ENCODE measurements at regions not wholly inside any gene's neighbourhood (a gene's known extent, or its start where the extent isn't known, plus 50 kb on each side); places are given as distances from the start of the nearest gene placed in this dataset.

GRCh38 chr15:67955252-67955651 lies 98.9 kb upstream of the PIAS1 start:
- TF ChIP-seq CTCF (tag by site-specific recombination; IDR thresholded peaks at IDR 0.05): no peak
- TF ChIP-seq ZNF692 (tag by site-specific recombination; IDR thresholded peaks at IDR 0.05): no peak
- no peak for TF ChIP-seq ATF2 (tag by site-specific recombination; IDR thresholded peaks at IDR 0.05; ENCODE audit: low read depth)
- TF ChIP-seq ZNF366 (tag by site-specific recombination; conservative IDR thresholded peaks at IDR 0.05): no peak
- TF ChIP-seq REST (tag by site-specific recombination; IDR thresholded peaks at IDR 0.05): no peak
- TF ChIP-seq ZFP41 (tag by site-specific recombination; IDR thresholded peaks at IDR 0.05; ENCODE audit: borderline replicate concordance): no peak
- TF ChIP-seq HOXD13 (CRISPR knock-in tag; IDR thresholded peaks at IDR 0.05; ENCODE audit: borderline replicate concordance): no peak
- no peak for TF ChIP-seq ZNF785 (tag by site-specific recombination; IDR thresholded peaks at IDR 0.05)
- no peak for TF ChIP-seq ZNF174 (tag by site-specific recombination; IDR thresholded peaks at IDR 0.05)
- no peak for TF ChIP-seq MEIS1 (CRISPR knock-in tag; IDR thresholded peaks at IDR 0.05; ENCODE audit: borderline replicate concordance)
- TF ChIP-seq ZNF510 (tag by site-specific recombination; IDR thresholded peaks at IDR 0.05; ENCODE audit: insufficient replicate concordance): no peak
- no peak for TF ChIP-seq TRIM28 (IDR thresholded peaks at IDR 0.05; ENCODE audit: borderline replicate concordance, low read length)
- no peak for TF ChIP-seq ZNF24 (tag by site-specific recombination; IDR thresholded peaks at IDR 0.05)

All from HEK293 (cell line).